Liver (tissue), 8 donors: ENCODE measurements at regions not wholly inside any gene's neighbourhood (a gene's known extent, or its start where the extent isn't known, plus 50 kb on each side); places are given as distances from the start of the nearest gene placed in this dataset.

Experiments
- DNase-seq: peaks from one replicate; pipeline ENCODE4 v3.0.0-alpha.2; 2017; ENCODE audit warnings: low spot score
- H3K27ac ChIP-seq, 2 donors: one replicate each; pipeline ENCODE4 v1.7.0; 2013; ENCODE audit warnings: inconsistent platforms in 2 of 2, low read length in 2 of 2, control low read depth in 1 of 2, low read depth in 1 of 2, mild to moderate bottlenecking in 1 of 2
- H3K27me3 ChIP-seq, 4 donors: one replicate each; pipeline versions ENCODE4 v1.6.1 to v1.7.0; 2013; ENCODE audit warnings: low read length in 3 of 4, inconsistent platforms in 1 of 4, mild to moderate bottlenecking in 1 of 4, moderate library complexity in 1 of 4; ENCODE audit not compliant: control insufficient read depth in 4 of 4, insufficient read depth in 4 of 4
- H3K36me3 ChIP-seq, 4 donors: one replicate each; pipeline versions ENCODE4 v1.6.1 to v1.7.0; 2013; ENCODE audit warnings: low read length in 3 of 4, mild to moderate bottlenecking in 3 of 4, low read depth in 1 of 4, moderate library complexity in 1 of 4; ENCODE audit not compliant: control insufficient read depth in 4 of 4, insufficient read depth in 3 of 4
- H3K4me1 ChIP-seq, 4 donors: one replicate each; pipeline versions ENCODE4 v1.6.1 to v1.7.0; 2013; ENCODE audit warnings: low read length in 3 of 4, mild to moderate bottlenecking in 3 of 4, moderate library complexity in 1 of 4; ENCODE audit not compliant: control insufficient read depth in 4 of 4, insufficient read depth in 4 of 4
- H3K4me3 ChIP-seq, 3 donors: one replicate each; pipeline versions ENCODE4 v1.6.1 to v1.7.0; 2013; ENCODE audit warnings: low read length in 3 of 3, control low read depth in 1 of 3, low read depth in 1 of 3, mild to moderate bottlenecking in 1 of 3
- H3K9ac ChIP-seq, 2 donors: one replicate each; pipeline ENCODE4 v1.7.0; 2013; ENCODE audit warnings: low read length in 2 of 2, mild to moderate bottlenecking in 2 of 2, moderate library complexity in 2 of 2, control low read depth in 1 of 2, low read depth in 1 of 2
- H3K9me3 ChIP-seq, 4 donors: one replicate each; pipeline versions ENCODE4 v1.6.1 to v1.7.0; 2013; ENCODE audit warnings: low read length in 3 of 4; ENCODE audit not compliant: control insufficient read depth in 4 of 4
- EGR1 ChIP-seq, 2 donors: IDR thresholded peaks; 2 replicates each; pipeline ENCODE4 v1.6.1; 2016 to 2018; ENCODE audit warnings: antibody characterized with exemption in 2 of 2, low read depth in 2 of 2
- FOXA1 ChIP-seq: IDR thresholded peaks from 2 replicates; pipeline ENCODE4 v1.6.1; 2016; ENCODE audit warnings: antibody characterized with exemption
- FOXA2 ChIP-seq: IDR thresholded peaks from 2 replicates; pipeline ENCODE4 v1.6.1; 2016; ENCODE audit warnings: antibody characterized with exemption
- GABPA ChIP-seq, 2 donors: IDR thresholded peaks in 1 of 2; conservative IDR thresholded peaks in 1 of 2; 2 replicates each; pipeline ENCODE4 v1.6.1; 2016; ENCODE audit warnings: antibody characterized with exemption in 2 of 2, mild to moderate bottlenecking in 1 of 2, moderate library complexity in 1 of 2
- HNF4A ChIP-seq, 2 donors: conservative IDR thresholded peaks; 2 replicates each; pipeline ENCODE4 v1.6.1; 2016; ENCODE audit warnings: antibody characterized with exemption in 2 of 2, mild to moderate bottlenecking in 2 of 2
- HNF4G ChIP-seq: IDR thresholded peaks from 2 replicates; pipeline ENCODE4 v1.6.1; 2016; ENCODE audit warnings: antibody characterized with exemption
- MAX ChIP-seq: IDR thresholded peaks from 2 replicates; pipeline ENCODE4 v1.6.1; 2016; ENCODE audit warnings: antibody characterized with exemption
- RXRA ChIP-seq, 2 donors: IDR thresholded peaks; 2 replicates each; pipeline ENCODE4 v1.6.1; 2017 to 2018; ENCODE audit warnings: antibody characterized with exemption in 2 of 2, mild to moderate bottlenecking in 1 of 2
- SP1 ChIP-seq: IDR thresholded peaks from 2 replicates; pipeline ENCODE4 v1.6.1; 2018; ENCODE audit warnings: antibody characterized with exemption, mild to moderate bottlenecking
- TAF1 ChIP-seq: conservative IDR thresholded peaks from 2 replicates; pipeline ENCODE4 v1.6.1; 2016; ENCODE audit warnings: antibody characterized with exemption, mild to moderate bottlenecking
- YY1 ChIP-seq: IDR thresholded peaks from 2 replicates; pipeline ENCODE4 v1.6.1; 2016; ENCODE audit warnings: antibody characterized with exemption, mild to moderate bottlenecking
- WGBS: extraction: QIAGEN DNeasy Blood & Tissue Kit; methylation state at CpG from one replicate; pipeline ENCODE4 v1.1.7; 2013; 5-methylcytosine and 5-hydroxymethylcytosine counted together
- TF ChIP-seq, protein P1 (sequence below): IDR thresholded peaks from 2 replicates; pipeline ENCODE4 v1.6.1; 2016; ENCODE audit warnings: antibody characterized with exemption
- TF ChIP-seq, protein P2 (sequence below): fragments of 150-350 bp; IDR thresholded peaks from 2 replicates; pipeline ENCODE4 v1.5.1; 2017; ENCODE audit warnings: improper control_type of control experiment, low read depth, low read length; ENCODE audit not compliant: missing input control
- TF ChIP-seq, protein P3 (sequence below): IDR thresholded peaks from 2 replicates; pipeline ENCODE4 v1.6.1; 2016; ENCODE audit warnings: antibody characterized with exemption
- donor health status: healthy.
- donor health status: healthy.
- donor health status: healthy.
- donor health status: healthy.
- donor health status: healthy.

GRCh38 chrX:940691-941090 lies 271.8 kb downstream of the CRLF2 start:
- no peaks in the 10 kb centered on the region for H3K36me3 ChIP-seq
- WGBS, result 63% methylated on average over 9 of the region's 9 CpGs

DNA sequence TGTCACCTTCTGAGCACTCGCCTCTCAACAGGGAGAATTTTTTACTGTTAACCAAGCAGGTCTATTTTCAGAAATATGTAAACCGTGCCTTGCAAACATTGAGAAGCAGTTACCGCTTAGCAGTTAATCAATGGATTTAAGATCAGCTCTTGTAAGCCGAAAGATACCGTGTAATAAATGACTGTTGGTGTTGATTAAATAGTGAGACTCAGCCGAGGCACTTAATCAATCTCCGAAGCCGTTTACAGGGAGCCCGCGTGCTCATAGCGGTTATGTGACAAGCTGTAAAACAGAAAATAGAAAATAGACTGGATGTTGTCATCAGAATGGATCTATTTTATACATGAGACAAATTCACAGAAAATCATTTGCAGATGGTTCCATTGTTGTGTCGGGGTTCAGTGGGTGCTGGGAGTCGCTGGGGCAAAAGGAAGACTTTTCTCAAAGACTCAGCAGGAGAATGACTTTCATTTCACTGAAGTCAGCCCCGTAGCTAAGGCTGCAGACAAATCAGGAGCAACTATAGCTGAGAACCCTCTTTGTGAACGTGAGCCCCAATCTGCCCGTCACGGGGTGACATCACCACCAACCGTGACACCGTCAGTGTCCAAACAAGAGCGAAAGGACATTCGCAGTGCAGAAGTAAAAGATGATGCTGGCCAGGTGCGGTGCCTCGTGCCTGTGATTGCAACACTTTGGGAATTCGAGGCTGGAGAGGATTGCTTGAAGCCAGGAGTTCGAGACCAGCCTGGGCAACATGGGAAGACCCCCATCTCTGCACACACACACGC lies 275.3 kb downstream of the CRLF2 start:
- WGBS, result 79% methylated on average over 26 of the region's 26 CpGs
- TF ChIP-seq GABPA (IDR thresholded peaks at IDR 0.05 in 1 of 2, conservative IDR thresholded peaks at IDR 0.05 in 1 of 2) (no peak), TAF1 (no peak), EGR1 (IDR thresholded peaks at IDR 0.05; ENCODE audit: low read depth in 2 of 2) (no peak), YY1 (no peak), SP1 (no peak), RXRA (IDR thresholded peaks at IDR 0.05) (no peak), FOXA2 (no peak), HNF4A (conservative IDR thresholded peaks at IDR 0.05) (no peak)
- no peak overlapping the region for H3K4me3 ChIP-seq
- H3K27ac ChIP-seq, result no peak overlapping the region
- no peaks in the 10 kb centered on the region for H3K4me1 ChIP-seq
- H3K27me3 ChIP-seq, result peaks cover 0 to 2% (median 0%) of the 10 kb centered on the region in 4 donors
- no peaks in the 10 kb centered on the region for H3K36me3 ChIP-seq
- DNase-seq, result no peak
- no peaks in the 10 kb centered on the region for H3K9me3 ChIP-seq
- no peak overlapping the region for H3K9ac ChIP-seq

More at GRCh38 chrX:940691-941090, 271.8 kb downstream of the CRLF2 start:
- DNase-seq, result no peak
- H3K4me3 ChIP-seq, result no peak overlapping the region
- H3K27ac ChIP-seq, result no peak overlapping the region
- peaks cover 0 to 2% (median 0%) of the 10 kb centered on the region in 4 donors for H3K27me3 ChIP-seq
- TF ChIP-seq MAX, result no peak
- no peak for TF ChIP-seq GABPA (IDR thresholded peaks at IDR 0.05 in 1 of 2, conservative IDR thresholded peaks at IDR 0.05 in 1 of 2)
- TF ChIP-seq, protein P1, sequence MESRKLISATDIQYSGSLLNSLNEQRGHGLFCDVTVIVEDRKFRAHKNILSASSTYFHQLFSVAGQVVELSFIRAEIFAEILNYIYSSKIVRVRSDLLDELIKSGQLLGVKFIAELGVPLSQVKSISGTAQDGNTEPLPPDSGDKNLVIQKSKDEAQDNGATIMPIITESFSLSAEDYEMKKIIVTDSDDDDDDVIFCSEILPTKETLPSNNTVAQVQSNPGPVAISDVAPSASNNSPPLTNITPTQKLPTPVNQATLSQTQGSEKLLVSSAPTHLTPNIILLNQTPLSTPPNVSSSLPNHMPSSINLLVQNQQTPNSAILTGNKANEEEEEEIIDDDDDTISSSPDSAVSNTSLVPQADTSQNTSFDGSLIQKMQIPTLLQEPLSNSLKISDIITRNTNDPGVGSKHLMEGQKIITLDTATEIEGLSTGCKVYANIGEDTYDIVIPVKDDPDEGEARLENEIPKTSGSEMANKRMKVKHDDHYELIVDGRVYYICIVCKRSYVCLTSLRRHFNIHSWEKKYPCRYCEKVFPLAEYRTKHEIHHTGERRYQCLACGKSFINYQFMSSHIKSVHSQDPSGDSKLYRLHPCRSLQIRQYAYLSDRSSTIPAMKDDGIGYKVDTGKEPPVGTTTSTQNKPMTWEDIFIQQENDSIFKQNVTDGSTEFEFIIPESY, result no peak
- TF ChIP-seq FOXA1, result no peak
- no peak for TF ChIP-seq SP1
- TF ChIP-seq, protein P2, sequence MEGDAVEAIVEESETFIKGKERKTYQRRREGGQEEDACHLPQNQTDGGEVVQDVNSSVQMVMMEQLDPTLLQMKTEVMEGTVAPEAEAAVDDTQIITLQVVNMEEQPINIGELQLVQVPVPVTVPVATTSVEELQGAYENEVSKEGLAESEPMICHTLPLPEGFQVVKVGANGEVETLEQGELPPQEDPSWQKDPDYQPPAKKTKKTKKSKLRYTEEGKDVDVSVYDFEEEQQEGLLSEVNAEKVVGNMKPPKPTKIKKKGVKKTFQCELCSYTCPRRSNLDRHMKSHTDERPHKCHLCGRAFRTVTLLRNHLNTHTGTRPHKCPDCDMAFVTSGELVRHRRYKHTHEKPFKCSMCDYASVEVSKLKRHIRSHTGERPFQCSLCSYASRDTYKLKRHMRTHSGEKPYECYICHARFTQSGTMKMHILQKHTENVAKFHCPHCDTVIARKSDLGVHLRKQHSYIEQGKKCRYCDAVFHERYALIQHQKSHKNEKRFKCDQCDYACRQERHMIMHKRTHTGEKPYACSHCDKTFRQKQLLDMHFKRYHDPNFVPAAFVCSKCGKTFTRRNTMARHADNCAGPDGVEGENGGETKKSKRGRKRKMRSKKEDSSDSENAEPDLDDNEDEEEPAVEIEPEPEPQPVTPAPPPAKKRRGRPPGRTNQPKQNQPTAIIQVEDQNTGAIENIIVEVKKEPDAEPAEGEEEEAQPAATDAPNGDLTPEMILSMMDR, result no peak
- TF ChIP-seq EGR1 (IDR thresholded peaks at IDR 0.05; ENCODE audit: low read depth in 2 of 2), result no peak
- TF ChIP-seq TAF1, result no peak
- TF ChIP-seq HNF4G, result no peak
- no peak for TF ChIP-seq HNF4A (conservative IDR thresholded peaks at IDR 0.05)
- no peak for TF ChIP-seq RXRA (IDR thresholded peaks at IDR 0.05)
- TF ChIP-seq, protein P3, sequence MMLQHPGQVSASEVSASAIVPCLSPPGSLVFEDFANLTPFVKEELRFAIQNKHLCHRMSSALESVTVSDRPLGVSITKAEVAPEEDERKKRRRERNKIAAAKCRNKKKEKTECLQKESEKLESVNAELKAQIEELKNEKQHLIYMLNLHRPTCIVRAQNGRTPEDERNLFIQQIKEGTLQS, result no peak
- no peak for TF ChIP-seq YY1
- no peak overlapping the region for H3K9ac ChIP-seq
- H3K4me1 ChIP-seq, result no peaks in the 10 kb centered on the region
- no peaks in the 10 kb centered on the region for H3K9me3 ChIP-seq
